ENCODE measurements at regions not wholly inside any gene's neighbourhood (a gene's known extent, or its start where the extent isn't known, plus 50 kb on each side); places are given as distances from the start of the nearest gene placed in this dataset.

GRCh38 chr6:40011844-40012243, 77.6 kb upstream of the MOCS1 start:
- TF ChIP-seq, protein P1, sequence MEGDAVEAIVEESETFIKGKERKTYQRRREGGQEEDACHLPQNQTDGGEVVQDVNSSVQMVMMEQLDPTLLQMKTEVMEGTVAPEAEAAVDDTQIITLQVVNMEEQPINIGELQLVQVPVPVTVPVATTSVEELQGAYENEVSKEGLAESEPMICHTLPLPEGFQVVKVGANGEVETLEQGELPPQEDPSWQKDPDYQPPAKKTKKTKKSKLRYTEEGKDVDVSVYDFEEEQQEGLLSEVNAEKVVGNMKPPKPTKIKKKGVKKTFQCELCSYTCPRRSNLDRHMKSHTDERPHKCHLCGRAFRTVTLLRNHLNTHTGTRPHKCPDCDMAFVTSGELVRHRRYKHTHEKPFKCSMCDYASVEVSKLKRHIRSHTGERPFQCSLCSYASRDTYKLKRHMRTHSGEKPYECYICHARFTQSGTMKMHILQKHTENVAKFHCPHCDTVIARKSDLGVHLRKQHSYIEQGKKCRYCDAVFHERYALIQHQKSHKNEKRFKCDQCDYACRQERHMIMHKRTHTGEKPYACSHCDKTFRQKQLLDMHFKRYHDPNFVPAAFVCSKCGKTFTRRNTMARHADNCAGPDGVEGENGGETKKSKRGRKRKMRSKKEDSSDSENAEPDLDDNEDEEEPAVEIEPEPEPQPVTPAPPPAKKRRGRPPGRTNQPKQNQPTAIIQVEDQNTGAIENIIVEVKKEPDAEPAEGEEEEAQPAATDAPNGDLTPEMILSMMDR (IDR thresholded peaks at IDR 0.05; ENCODE audit: low read length, missing control alignments): no peak
- no peak overlapping the region for H3K4me3 ChIP-seq (replicated peaks; ENCODE audit: low read depth, low read length)
- DNase-seq (ENCODE audit: low read depth): no peak

DNA sequence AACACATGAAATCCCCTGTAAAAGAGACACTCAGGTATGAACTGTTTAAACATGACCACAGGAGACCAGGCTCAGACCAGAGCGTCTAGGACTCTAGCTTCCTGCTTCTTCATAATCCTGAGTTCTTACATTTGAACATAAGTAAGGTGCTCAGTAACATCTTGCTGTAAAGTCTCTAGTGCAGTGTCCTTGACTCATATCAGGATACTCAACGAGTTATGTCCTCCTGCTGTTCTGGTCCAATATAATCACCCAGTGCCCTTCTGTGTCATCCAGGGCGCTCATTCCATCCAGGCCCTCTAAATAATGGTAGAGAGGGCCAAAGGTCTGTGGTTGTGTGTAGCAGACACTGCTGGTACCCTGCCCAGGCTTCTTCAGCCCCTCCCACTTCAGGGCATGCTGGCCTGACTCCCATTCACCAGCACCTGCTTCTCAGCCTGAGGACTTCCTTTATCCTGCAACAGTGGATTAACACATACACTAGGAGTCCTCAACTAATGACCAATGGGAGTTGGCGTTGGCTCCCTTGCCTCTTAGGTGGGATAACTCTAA, 66.8 kb upstream of the MOCS1 start:
- H3K4me3 ChIP-seq (replicated peaks; ENCODE audit: low read depth, low read length): no peak overlapping the region
- no peak for DNase-seq (ENCODE audit: low read depth)
- TF ChIP-seq, protein P1 (IDR thresholded peaks at IDR 0.05; ENCODE audit: low read length, missing control alignments): no peak

DNA sequence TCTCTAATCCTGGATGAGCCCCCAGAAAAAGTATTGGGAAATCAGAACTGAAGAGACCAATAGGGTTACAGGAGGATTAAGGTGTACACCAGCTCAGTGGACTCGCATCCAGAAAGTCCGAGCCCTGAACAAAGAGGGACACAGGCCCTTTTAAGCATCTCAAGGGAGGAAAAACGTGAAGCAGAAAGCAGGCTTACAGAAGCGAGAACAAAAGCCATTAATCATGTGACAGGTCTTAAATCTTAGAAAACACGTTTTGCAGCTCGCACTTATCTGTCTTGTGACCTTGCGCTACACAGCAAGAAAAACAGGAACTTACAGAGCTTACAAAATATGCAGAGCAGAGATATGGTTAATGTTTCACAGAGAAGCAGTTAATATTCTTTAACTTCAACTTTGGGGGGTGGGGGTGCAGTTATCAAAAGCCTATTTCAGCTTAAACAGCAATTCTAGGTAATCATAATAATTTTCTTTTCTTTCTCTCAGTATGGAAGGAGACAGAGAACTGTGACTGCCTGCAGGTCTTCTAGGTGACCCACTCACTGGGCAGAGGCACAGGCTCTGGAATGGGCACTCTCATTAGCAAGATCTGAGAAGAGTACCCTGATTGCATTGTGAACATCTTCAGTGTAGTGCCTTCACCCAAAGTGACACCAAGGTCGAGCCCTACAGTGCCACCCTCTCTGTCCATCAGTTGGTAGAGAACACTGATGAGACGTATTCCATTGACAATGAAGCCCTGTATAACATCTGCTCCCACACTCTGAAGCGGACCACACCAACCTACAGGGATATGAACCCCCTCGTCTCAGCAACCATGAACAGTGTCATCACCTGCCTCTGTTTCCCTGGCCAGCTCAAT, 65.0 kb upstream of the MOCS1 start:
- DNase-seq (ENCODE audit: low read depth): no peak
- H3K4me3 ChIP-seq (replicated peaks; ENCODE audit: low read depth, low read length): no peak overlapping the region
- TF ChIP-seq, protein P1 (IDR thresholded peaks at IDR 0.05; ENCODE audit: low read length, missing control alignments): no peak

DNA sequence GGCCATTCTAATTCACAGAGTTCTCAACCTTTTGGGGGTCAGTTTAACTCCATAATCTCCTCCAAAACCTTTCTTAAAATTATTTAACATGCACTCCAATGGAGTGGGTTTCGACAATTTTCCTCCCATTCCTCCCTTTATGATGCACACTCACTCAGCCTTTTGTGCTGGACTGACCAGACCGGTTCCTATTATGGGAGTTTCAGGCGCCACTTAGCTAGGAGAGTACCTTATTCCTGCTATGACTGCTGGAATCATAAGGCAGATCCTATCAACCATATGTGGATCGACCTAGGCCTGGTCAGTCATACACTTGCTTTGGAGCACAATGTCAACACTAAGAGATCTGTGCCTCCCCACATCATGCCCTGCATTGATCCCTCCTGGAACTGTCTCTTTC, 63.9 kb upstream of the MOCS1 start:
- TF ChIP-seq, protein P1 (IDR thresholded peaks at IDR 0.05; ENCODE audit: low read length, missing control alignments): no peak
- H3K4me3 ChIP-seq (replicated peaks; ENCODE audit: low read depth, low read length): no peak overlapping the region
- no peak for DNase-seq (ENCODE audit: low read depth)

DNA sequence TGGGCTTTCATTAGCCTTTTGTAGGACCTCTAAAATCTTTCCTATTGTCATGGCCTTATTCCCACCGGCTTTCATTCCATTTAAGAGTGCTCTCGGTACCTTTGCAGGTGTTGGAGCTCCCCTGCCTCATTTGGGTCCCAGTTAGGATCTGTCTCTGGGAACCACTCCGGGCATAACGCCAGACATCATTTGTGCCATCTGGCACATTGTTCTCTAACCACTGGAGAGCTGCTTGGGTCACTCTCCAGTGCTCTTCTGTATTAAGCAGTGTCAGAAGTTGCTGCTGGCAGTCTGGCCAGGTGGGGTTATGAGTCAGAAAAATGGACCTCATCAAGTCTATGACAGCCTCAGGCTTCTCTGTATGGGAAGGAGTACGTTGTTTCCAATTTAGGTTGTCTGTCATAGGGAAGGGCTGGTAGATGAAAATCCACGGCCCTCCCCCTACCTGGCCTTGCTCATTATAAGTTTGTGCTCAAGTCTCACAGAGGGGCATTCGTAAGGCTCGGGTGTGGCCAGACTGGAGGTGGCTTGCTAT, 62.9 kb upstream of the MOCS1 start:
- H3K4me3 ChIP-seq (replicated peaks; ENCODE audit: low read depth, low read length): no peak overlapping the region
- TF ChIP-seq, protein P1 (IDR thresholded peaks at IDR 0.05; ENCODE audit: low read length, missing control alignments): no peak
- DNase-seq (ENCODE audit: low read depth): no peak

DNA sequence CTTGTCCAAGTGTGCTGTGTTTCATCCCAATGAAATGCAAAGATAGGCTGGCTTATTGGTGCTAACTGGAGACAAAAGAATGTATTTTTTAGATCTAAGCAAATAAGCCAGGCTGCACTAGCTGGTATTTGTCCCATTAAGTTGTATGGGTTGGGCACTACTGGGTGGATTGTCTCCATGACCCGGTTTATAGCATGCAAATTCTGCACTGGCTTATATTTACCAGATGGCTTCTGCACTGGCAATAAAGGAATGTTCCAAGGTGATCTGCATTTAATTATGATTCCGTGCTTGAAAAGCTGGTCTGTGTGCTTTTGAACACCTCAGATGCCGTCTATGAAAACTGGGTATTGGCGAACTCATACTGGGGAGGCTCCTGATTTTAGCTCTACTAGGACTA, 61.4 kb upstream of the MOCS1 start:
- no peak overlapping the region for H3K4me3 ChIP-seq (replicated peaks; ENCODE audit: low read depth, low read length)
- DNase-seq (ENCODE audit: low read depth): no peak
- TF ChIP-seq, protein P1 (IDR thresholded peaks at IDR 0.05; ENCODE audit: low read length, missing control alignments): no peak
